Left lobe of liver (tissue), 2 donors: ENCODE measurements at regions not wholly inside any gene's neighbourhood (a gene's known extent, or its start where the extent isn't known, plus 50 kb on each side); places are given as distances from the start of the nearest gene placed in this dataset.
"Not testable (repeated sequence)": the region's sequence is repeated elsewhere in the genome, so short reads cannot be mapped to it uniquely, and the experiment has no call there.

Source experiments
- ATAC-seq: fragments of 200-7000 bp; cut with Tn5 transposase; one replicate; pipeline ENCODE4 v1.9.1; 2020; ENCODE audit warnings: mild to moderate bottlenecking, moderate library complexity
- DNase-seq: peaks from one replicate; pipeline ENCODE4 v3.0.0-alpha.2; 2020; ENCODE audit warnings: low spot score
- donor health status: DM: no; HTN: no; CAD: no; lungs with moderate emphysema.
- donor health status: DM: no; HTN: yes; CAD: no.

GRCh38 chr6:98416027-98416426, 418.3 kb upstream of the POU3F2 start:
- no peak for ATAC-seq

GRCh38 chr6:98416497-98417158, 417.7 kb upstream of the POU3F2 start:
- not testable (repeated sequence) for ATAC-seq, DNase-seq

More at GRCh38 chr6:98416027-98416426, 418.3 kb upstream of the POU3F2 start:
- DNase-seq = no peak

GRCh38 chr6:98433325-98434056, 400.9 kb upstream of the POU3F2 start:
- ATAC-seq (no peak), DNase-seq (no peak)

GRCh38 chr6:98443633-98444032, 390.7 kb upstream of the POU3F2 start:
- ATAC-seq (no peak), DNase-seq (no peak)

- ATAC-seq (no peak), DNase-seq (no peak)
These were observed 381.7 kb upstream of the POU3F2 start for GRCh38 chr6:98452685-98453084.

GRCh38 chr6:98454809-98455322, 379.5 kb upstream of the POU3F2 start:
- ATAC-seq (no peak), DNase-seq (no peak)

GRCh38 chr6:98458708-98459107, 375.7 kb upstream of the POU3F2 start:
- DNase-seq = no peak
- ATAC-seq = no peak

- DNase-seq = no peak
- ATAC-seq = no peak
These were observed 371.1 kb upstream of the POU3F2 start for GRCh38 chr6:98463038-98464000.

- ATAC-seq (no peak), DNase-seq (no peak)
These were observed 367.3 kb upstream of the POU3F2 start for GRCh38 chr6:98467091-98467490.

- ATAC-seq = no peak
- no peak for DNase-seq
These were observed 366.5 kb upstream of the POU3F2 start for GRCh38 chr6:98467902-98468301.

- DNase-seq (no peak), ATAC-seq (no peak)
These were observed 365.2 kb upstream of the POU3F2 start for GRCh38 chr6:98469141-98469540.

GRCh38 chr6:98470821-98471220, 363.6 kb upstream of the POU3F2 start:
- DNase-seq (no peak), ATAC-seq (no peak)

GRCh38 chr6:98471444-98471843, 362.9 kb upstream of the POU3F2 start:
- DNase-seq = no peak
- no peak for ATAC-seq

- no peak for ATAC-seq
These were observed 357.1 kb upstream of the POU3F2 start for GRCh38 chr6:98477231-98477630.

GRCh38 chr6:98484696-98485095, 349.7 kb upstream of the POU3F2 start:
- ATAC-seq = no peak
- DNase-seq = no peak

More at GRCh38 chr6:98477231-98477630, 357.1 kb upstream of the POU3F2 start:
- no peak for DNase-seq

GRCh38 chr6:98485593-98485992, 348.8 kb upstream of the POU3F2 start:
- DNase-seq (no peak), ATAC-seq (no peak)

- DNase-seq = no peak
- no peak for ATAC-seq
These were observed 348.3 kb upstream of the POU3F2 start for GRCh38 chr6:98486057-98486456.

GRCh38 chr6:98487612-98488011, 346.8 kb upstream of the POU3F2 start:
- DNase-seq = no peak
- no peak for ATAC-seq

GRCh38 chr6:98498144-98498775, 336.1 kb upstream of the POU3F2 start:
- no peak for ATAC-seq

GRCh38 chr6:98498866-98499265, 335.5 kb upstream of the POU3F2 start:
- ATAC-seq (no peak), DNase-seq (no peak)

More at GRCh38 chr6:98498144-98498775, 336.1 kb upstream of the POU3F2 start:
- DNase-seq = no peak
